ENCODE measurements at regions not wholly inside any gene's neighbourhood (a gene's known extent, or its start where the extent isn't known, plus 50 kb on each side); places are given as distances from the start of the nearest gene placed in this dataset.

DNA sequence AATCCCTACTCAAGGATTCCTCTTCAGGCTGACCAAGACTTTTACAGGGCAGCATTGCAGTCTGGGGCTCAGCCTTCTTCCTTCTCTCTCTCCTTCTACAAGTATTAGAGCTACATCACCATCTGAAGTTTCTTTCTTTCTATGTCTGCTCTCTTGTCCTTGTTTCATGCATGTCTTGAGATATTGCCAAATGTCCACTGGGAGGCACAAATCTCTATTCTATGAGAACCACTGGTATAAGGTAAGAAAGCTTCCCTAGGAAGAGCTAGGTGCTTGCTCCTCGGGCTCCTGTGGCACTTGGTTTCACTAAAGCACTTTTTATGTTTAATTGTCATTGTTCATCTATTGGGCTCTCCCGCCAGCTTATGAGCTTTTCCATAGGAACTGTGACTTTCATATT is 289.2 kb upstream of the PCSK5 start:
- ATAC-seq (0 out of 6 replicates have a peak, but pooled peaks of 1 of the 2 experiments have one; percentile 36), FAIRE-seq (no peak), DNase-seq (ENCODE audit: low read depth in 1 of 2, low spot score in 1 of 2) (peak in 1 of 2 experiments; percentile 12)
- Histone ChIP-seq H3K9me3 (no peaks in the 10 kb centered on the region), H3K4me2 (no peak overlapping the region), H3K27ac (no peak overlapping the region), H3K4me1 (no peaks in the 10 kb centered on the region), H3K4me3 (no peak overlapping the region)
- WGBS (ENCODE audit: missing lambda C conversion rate) = 5% methylated on average over 2 of the region's 2 CpGs
- TF ChIP-seq RNF2 (IDR thresholded peaks at IDR 0.05; ENCODE audit: borderline replicate concordance, low read depth) (no peak), KDM5A (IDR thresholded peaks at IDR 0.05) (no peak), RFX5 (IDR thresholded peaks at IDR 0.05) (no peak), FOSB (CRISPR knock-in tag; IDR thresholded peaks at IDR 0.05) (no peak), EP300 (IDR thresholded peaks at IDR 0.05) (no peak), CHD2 (IDR thresholded peaks at IDR 0.05; ENCODE audit: low read length, partially characterized antibody) (no peak), MAX (IDR thresholded peaks at IDR 0.05) (no peak), BHLHE40 (IDR thresholded peaks at IDR 0.05; ENCODE audit: low read depth, low read length) (no peak), HOXA7 (CRISPR knock-in tag; IDR thresholded peaks at IDR 0.05) (no peak), ESRRA (IDR thresholded peaks at IDR 0.05; ENCODE audit: borderline replicate concordance, low read length) (no peak), KDM1A (IDR thresholded peaks at IDR 0.05; ENCODE audit: low read depth) (no peak), CBX8 (IDR thresholded peaks at IDR 0.05) (no peak)
- TF ChIP-seq, protein P1, sequence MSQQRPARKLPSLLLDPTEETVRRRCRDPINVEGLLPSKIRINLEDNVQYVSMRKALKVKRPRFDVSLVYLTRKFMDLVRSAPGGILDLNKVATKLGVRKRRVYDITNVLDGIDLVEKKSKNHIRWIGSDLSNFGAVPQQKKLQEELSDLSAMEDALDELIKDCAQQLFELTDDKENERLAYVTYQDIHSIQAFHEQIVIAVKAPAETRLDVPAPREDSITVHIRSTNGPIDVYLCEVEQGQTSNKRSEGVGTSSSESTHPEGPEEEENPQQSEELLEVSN (IDR thresholded peaks at IDR 0.05; ENCODE audit: borderline replicate concordance, low read depth) = no peak
- ChIA-PET CTCF (no interaction called here), POLR2A (no interaction called here)

GRCh38 chr9:75602060-75602459 is 288.4 kb upstream of the PCSK5 start:
- CTCF ChIA-PET = interaction anchor here (1.0 kb wide), 1 partner anchor 22 kb away, joined by 5 read pairs; no protein-coding TSS in a partner anchor
- no peak overlapping the region for H3K27ac ChIP-seq
- FAIRE-seq (no peak), ATAC-seq (no peak), DNase-seq (ENCODE audit: low read depth in 1 of 2, low spot score in 1 of 2) (no peak)
- no peak for TF ChIP-seq GATA3 (IDR thresholded peaks at IDR 0.05; ENCODE audit: borderline replicate concordance)
- TF ChIP-seq, protein P2, sequence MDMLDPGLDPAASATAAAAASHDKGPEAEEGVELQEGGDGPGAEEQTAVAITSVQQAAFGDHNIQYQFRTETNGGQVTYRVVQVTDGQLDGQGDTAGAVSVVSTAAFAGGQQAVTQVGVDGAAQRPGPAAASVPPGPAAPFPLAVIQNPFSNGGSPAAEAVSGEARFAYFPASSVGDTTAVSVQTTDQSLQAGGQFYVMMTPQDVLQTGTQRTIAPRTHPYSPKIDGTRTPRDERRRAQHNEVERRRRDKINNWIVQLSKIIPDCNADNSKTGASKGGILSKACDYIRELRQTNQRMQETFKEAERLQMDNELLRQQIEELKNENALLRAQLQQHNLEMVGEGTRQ (IDR thresholded peaks at IDR 0.05) = no peak
- no peak for TF ChIP-seq MAX (IDR thresholded peaks at IDR 0.05)
- TF ChIP-seq, protein P1 (IDR thresholded peaks at IDR 0.05; ENCODE audit: borderline replicate concordance, low read depth) = no peak
- no peak for TF ChIP-seq CEBPB (IDR thresholded peaks at IDR 0.05)
- TF ChIP-seq HOXB5 (CRISPR knock-in tag; IDR thresholded peaks at IDR 0.05) = no peak
- TF ChIP-seq ZNF302 (CRISPR knock-in tag; IDR thresholded peaks at IDR 0.05) = no peak
- no peak for TF ChIP-seq MAZ (IDR thresholded peaks at IDR 0.05; ENCODE audit: borderline replicate concordance, low read depth, low read length)
- no peak for TF ChIP-seq RAD21 (conservative IDR thresholded peaks at IDR 0.05 in 1 of 2, IDR thresholded peaks at IDR 0.05 in 1 of 2)
- no peak for TF ChIP-seq ZC3H11A (IDR thresholded peaks at IDR 0.05)
- TF ChIP-seq REST (IDR thresholded peaks at IDR 0.05) = no peak
- no peak for TF ChIP-seq JUN (IDR thresholded peaks at IDR 0.05)
- no peak for TF ChIP-seq FOSB (CRISPR knock-in tag; IDR thresholded peaks at IDR 0.05)
- no peak for TF ChIP-seq TFCP2L1 (CRISPR knock-in tag; IDR thresholded peaks at IDR 0.05)
- no peak for TF ChIP-seq EP300 (IDR thresholded peaks at IDR 0.05)
- TF ChIP-seq ZSCAN20 (CRISPR knock-in tag; IDR thresholded peaks at IDR 0.05) = no peak
- TF ChIP-seq EHMT2 (IDR thresholded peaks at IDR 0.05; ENCODE audit: low read depth) = no peak
- TF ChIP-seq CBX2 (IDR thresholded peaks at IDR 0.05; ENCODE audit: borderline replicate concordance, low read depth) = no peak
- no peak for TF ChIP-seq CBX8 (IDR thresholded peaks at IDR 0.05)
- TF ChIP-seq PHF8 (IDR thresholded peaks at IDR 0.05; ENCODE audit: borderline replicate concordance, low read depth) = no peak
- H3K4me3 ChIP-seq = no peak overlapping the region
- H3K4me1 ChIP-seq = no peaks in the 10 kb centered on the region
- H3K9me3 ChIP-seq = no peaks in the 10 kb centered on the region
- POLR2A ChIA-PET = no interaction called here
- no peak overlapping the region for H3K4me2 ChIP-seq
- WGBS (ENCODE audit: missing lambda C conversion rate) = 5% methylated on average over 4 of the region's 4 CpGs
